HG02840 (cell line): ENCODE measurements at regions not wholly inside any gene's neighbourhood (a gene's known extent, or its start where the extent isn't known, plus 50 kb on each side); places are given as distances from the start of the nearest gene placed in this dataset.
A peak's percentile ranks its signal among the peaks of the same experiment; 100 is the strongest.

Source experiments
- ATAC-seq: cut with Tn5 transposase; IDR thresholded peaks from one replicate; pipeline ENCODE4 v1.9.1; 2021; ENCODE audit warnings: mild to moderate bottlenecking, moderate library complexity, moderate number of reproducible peaks; ENCODE audit not compliant: unreplicated experiment, low FRiP score

- no peak for ATAC-seq
These were observed 183.9 kb upstream of the MAP3K7 start for GRCh38 chr6:90770778-90771177.

GRCh38 chr6:90765895-90766294 is 179.0 kb upstream of the MAP3K7 start:
- ATAC-seq, result no peak

GRCh38 chr6:90765491-90765890 is 178.6 kb upstream of the MAP3K7 start:
- no peak for ATAC-seq

- ATAC-seq, result no peak
These were observed 177.1 kb upstream of the MAP3K7 start for GRCh38 chr6:90764001-90764400.

GRCh38 chr6:90759664-90760063 is 172.8 kb upstream of the MAP3K7 start:
- ATAC-seq, result no peak

- ATAC-seq, result no peak
These were observed 171.9 kb upstream of the MAP3K7 start for GRCh38 chr6:90758741-90759140.

GRCh38 chr6:90753820-90754643 is 167.2 kb upstream of the MAP3K7 start:
- ATAC-seq, result no peak

- no peak for ATAC-seq
These were observed 152.9 kb upstream of the MAP3K7 start for GRCh38 chr6:90739802-90740201.

- no peak for ATAC-seq
These were observed 152.5 kb upstream of the MAP3K7 start for GRCh38 chr6:90739339-90739738.

- ATAC-seq, result peak; percentile 89
These were observed 143.3 kb upstream of the MAP3K7 start for GRCh38 chr6:90730151-90730673.

GRCh38 chr6:90729057-90729456 is 142.2 kb upstream of the MAP3K7 start:
- no peak for ATAC-seq

GRCh38 chr6:90722648-90723047 is 135.8 kb upstream of the MAP3K7 start:
- no peak for ATAC-seq

GRCh38 chr6:90720404-90720803 is 133.5 kb upstream of the MAP3K7 start:
- ATAC-seq, result no peak

- ATAC-seq, result no peak
These were observed 132.7 kb upstream of the MAP3K7 start for GRCh38 chr6:90719321-90720195.

GRCh38 chr6:90716376-90716775 is 129.5 kb upstream of the MAP3K7 start:
- no peak for ATAC-seq

GRCh38 chr6:90715093-90715655 is 128.3 kb upstream of the MAP3K7 start:
- no peak for ATAC-seq

- no peak for ATAC-seq
These were observed 127.4 kb upstream of the MAP3K7 start for GRCh38 chr6:90714319-90714718.

GRCh38 chr6:90712114-90712513 is 125.2 kb upstream of the MAP3K7 start:
- no peak for ATAC-seq

- ATAC-seq, result no peak
These were observed 122.6 kb upstream of the MAP3K7 start for GRCh38 chr6:90709431-90709996.

- ATAC-seq, result no peak
These were observed 121.4 kb upstream of the MAP3K7 start for GRCh38 chr6:90708206-90708737.
